ENCODE measurements at regions not wholly inside any gene's neighbourhood (a gene's known extent, or its start where the extent isn't known, plus 50 kb on each side); places are given as distances from the start of the nearest gene placed in this dataset.

- no peak for TF ChIP-seq CTCF (IDR thresholded peaks at IDR 0.05)
- TF ChIP-seq POLR2A (IDR thresholded peaks at IDR 0.05), result no peak
These were observed 278.5 kb upstream of the USP9Y start for GRCh38 chrY:12422536-12422935.

Measured in stomach (tissue), 4 donors.